HG03139 (cell line): ENCODE measurements at regions not wholly inside any gene's neighbourhood (a gene's known extent, or its start where the extent isn't known, plus 50 kb on each side); places are given as distances from the start of the nearest gene placed in this dataset.
"Not testable (repeated sequence)": the region's sequence is repeated elsewhere in the genome, so short reads cannot be mapped to it uniquely, and the experiment has no call there.

Source experiments
- ATAC-seq: cut with Tn5 transposase; IDR thresholded peaks from one replicate; pipeline ENCODE4 v1.9.1; 2021; ENCODE audit not compliant: unreplicated experiment

DNA sequence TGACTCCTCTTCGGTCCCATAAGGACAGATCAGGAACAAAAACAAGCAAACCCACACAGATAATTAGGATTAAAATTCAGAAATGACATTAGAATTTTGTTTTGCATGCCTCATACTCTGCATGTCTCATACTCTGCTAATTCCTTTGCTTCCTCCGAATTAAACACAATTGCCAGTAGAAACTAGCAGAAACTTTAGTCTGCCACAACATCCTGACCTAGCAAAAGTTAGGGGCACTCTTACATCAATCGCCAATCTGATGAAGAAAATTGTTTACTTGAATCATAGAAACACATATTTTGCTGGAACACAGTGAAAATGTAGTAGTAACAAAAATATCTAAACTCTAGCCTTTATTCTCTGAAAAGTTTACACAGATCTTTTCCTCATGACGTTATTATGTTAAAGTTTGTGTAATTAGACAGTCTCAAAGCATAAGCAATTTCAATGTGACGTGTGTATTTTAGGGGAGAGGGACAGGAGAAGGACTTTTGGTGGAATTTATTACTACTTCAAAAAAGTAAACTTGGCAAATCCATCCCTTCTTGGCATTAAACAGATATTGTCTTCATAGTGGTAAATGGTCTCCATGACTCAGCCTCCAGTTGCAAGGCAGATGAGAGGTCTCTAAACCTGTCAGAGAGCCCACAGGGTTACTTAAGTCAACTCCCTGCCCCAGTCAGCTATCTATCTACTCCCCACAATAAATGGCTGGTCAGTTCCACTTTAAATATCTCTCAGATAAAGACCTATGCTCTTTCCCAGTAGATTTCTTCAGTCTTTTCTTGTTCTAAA is 249.8 kb upstream of the UBASH3B start:
- ATAC-seq, result no peak

DNA sequence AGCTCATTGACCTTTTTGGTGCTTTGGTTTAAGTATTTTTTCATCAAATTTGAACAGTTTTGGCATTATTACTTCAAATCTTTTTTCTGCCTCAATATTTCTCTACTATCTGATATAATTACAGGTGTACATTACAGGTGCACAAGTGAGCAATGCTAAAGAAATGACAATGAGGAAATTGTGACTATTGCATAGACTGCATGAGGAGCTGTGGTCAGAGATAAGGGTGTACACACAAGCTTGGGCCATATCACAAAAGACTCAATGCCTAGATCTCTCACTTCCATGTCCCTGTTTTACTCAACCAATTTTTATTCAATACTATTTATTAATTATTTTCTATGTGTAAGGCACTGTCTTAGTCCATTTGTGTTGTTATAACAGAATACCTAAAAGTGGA is 251.0 kb upstream of the UBASH3B start:
- ATAC-seq, result no peak

DNA sequence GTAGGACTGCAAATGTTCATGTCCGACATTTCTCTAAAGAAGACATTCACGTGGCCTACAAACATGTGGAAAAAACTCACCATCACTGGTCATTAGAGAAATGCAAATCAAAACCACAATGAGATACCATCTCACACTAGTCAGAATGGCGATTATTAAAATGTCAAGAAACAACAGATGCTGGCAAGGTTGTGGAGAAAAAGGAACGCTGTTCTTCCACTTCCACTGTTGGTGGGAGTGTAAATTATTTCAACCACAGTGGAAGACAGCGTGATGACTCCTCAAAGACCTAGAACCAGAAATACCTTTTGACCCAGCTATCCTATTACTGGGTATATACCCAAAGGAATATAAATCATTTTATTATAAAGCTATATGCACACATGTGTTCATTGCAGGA is 253.9 kb upstream of the UBASH3B start:
- ATAC-seq, result not testable (repeated sequence)

DNA sequence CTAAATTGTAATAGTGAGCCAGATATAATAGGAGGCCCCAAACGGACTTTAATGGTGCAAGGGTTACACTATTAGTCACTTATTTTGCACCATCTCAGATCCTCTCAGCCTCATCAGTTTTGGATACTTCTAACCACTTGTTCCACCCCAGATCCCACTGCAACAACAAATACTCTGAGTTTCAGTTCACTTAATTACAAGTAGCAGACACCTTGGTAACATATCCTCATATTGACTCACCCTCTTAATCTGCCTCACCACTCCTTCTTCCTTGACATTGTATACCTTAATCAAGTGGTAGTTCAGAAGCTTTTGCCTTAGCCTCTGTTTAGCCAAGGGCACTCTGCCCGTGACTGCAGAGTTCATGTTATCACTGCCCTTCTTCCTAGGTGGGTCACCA is 256.1 kb upstream of the UBASH3B start:
- ATAC-seq, result peak; percentile 81

DNA sequence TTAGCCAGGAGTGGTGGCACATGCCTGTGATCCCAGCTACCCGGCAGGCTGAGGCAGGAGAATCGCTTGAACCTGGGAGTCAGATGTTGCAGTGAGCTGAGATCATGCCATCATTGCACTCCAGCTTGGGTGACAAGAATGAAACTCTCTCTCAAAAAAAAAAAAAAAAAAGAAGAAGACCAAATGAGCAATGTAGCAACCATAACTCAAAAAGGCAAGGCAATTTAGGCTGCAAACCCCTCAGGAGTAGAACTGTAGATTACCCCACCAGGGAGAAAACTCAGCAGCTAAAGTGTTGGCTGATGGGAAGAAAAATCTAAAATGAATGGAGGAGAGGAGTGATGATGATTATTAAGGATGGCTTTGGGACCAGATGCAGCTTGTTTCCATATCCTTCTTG is 256.7 kb upstream of the UBASH3B start:
- no peak for ATAC-seq

DNA sequence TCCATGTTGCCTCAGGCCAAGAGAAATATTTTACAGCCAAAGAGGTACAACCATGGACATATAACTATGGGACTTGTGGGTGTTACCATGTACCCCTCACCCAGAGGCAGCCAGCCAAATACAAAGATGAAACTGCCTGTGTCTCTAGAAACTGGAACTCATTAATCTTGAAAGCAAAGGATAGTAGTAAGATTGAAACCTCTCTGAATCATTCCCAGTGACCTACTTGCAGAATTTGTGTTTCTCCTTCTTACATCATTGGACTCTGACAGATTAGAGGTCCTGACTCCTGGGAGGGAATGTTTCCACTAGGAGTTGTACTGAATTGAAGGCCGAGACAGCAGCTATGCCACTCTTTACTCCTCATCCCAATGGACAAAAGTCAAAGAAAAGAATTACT is 257.4 kb upstream of the UBASH3B start:
- ATAC-seq, result no peak

DNA sequence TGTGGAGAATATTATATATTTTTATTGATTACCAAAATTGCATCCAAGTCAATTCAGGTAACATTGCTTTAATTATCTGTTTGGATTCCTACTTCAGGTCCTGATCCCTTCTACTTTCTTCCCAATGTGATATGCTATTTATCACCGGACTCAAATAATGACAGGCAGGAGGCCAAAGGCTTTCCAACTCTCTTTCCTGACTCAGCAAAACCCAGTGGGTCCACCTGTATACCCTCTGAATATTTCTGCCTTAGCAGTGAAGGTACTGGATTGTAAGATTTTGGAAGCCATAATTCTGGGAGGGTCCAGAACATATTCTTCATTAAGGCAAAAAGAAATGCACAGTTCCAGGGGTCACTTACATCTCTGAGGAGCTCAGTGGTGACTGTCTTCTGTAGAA is 260.2 kb upstream of the UBASH3B start:
- ATAC-seq, result no peak

DNA sequence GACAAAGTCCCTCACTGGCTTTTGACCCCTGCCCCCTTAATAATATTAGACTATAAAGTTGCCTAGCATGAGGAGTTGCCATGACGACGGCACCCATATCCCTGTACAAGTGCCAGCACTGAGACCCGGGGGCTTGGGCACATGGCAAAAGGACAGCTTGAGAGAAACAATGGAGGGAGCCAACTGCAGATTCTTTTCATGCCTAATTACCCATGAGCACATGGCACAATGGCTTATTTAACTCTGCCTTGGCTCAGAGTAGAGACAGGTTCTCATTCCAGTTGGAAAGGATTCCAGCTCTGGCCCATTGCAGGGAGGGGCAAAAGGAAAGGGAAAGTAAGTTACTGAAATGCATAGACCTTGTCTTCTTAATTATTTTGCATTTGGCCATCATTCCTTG is 261.2 kb upstream of the UBASH3B start:
- ATAC-seq, result no peak

DNA sequence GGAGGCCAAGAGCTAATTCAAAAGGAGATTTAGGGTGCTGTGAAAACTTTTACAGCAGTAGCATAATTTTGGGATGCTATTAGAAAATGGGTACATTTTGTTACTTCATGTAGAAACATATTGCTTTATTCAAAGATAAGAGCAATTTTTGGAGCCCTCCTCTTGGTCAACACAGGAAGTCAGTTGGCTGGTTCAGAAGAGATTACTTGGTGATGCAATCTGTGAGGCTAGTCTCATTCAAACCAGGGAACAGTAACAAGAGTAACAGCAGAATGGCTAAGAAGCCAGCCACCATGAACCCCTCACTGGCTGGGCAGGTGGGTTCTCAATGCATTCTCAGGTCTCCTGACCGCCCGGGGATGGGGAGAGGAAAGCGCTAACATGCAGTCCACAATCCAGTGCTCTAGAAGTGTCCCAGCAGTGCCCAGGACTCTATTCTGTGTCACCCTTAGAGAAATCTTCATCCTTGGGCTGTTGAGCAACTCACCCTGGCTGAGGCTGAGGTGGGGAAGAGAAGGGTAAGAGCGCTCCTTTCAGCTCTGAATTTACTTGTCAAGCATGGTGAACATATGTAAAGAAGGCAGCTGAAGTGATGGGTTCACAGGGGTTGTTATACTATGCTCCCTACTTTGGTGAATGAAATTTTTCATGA is 262.2 kb upstream of the UBASH3B start:
- ATAC-seq, result no peak

DNA sequence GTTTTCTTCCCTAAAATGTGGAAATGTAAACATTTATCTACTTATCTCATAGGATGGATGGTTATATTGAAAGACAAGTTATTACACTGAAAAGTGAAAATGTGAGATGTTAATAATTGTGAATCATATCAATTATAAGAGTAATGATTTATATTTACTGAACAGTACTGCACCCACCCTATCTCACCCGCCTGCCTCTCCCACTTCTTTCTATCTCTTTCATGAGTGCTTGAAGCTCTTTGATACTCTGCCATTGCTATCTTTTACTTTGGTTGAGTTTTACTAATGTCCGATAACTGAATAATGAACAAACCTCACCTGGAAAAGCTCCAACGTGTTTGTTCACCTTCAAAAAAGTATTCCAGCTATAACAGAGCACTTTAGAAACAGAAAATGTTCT is 263.0 kb upstream of the UBASH3B start:
- ATAC-seq, result no peak

DNA sequence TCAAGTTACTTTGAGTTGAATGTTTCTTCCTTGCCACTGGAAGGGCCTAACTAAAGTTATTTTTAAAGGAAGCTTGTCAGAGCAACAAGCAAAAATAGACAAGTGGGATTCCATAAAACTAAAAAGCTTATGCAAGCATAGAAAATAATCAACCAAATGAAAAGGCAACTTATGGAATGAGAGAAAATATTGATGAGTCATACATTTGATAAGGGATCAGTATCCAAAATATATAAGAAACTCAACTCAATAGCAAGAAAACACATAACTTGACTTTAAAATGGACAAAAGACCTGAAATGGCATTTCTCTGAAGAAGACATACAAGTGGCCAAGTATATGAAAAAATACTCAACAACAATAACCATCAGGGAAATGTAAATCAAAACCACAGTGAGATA is 264.5 kb upstream of the UBASH3B start:
- ATAC-seq, result no peak

DNA sequence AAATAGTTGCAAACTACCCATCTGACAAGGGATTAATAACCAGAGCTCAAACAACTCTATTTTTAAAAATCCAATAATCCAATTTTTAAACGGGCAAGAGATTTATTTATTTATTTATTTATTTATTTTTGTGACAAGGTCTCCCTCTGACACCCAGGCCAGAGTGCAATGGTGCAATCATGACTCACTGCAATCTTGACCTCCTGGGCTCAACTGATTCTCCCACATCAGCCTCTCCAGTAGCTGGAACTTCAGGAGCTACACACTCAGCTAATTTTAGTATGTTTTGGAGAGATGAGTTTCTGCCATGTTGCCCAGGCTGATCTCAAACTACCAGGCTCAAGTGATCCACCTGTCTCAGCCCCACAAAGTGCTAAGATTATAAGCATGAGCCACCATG is 267.2 kb upstream of the BLID start:
- ATAC-seq, result no peak

DNA sequence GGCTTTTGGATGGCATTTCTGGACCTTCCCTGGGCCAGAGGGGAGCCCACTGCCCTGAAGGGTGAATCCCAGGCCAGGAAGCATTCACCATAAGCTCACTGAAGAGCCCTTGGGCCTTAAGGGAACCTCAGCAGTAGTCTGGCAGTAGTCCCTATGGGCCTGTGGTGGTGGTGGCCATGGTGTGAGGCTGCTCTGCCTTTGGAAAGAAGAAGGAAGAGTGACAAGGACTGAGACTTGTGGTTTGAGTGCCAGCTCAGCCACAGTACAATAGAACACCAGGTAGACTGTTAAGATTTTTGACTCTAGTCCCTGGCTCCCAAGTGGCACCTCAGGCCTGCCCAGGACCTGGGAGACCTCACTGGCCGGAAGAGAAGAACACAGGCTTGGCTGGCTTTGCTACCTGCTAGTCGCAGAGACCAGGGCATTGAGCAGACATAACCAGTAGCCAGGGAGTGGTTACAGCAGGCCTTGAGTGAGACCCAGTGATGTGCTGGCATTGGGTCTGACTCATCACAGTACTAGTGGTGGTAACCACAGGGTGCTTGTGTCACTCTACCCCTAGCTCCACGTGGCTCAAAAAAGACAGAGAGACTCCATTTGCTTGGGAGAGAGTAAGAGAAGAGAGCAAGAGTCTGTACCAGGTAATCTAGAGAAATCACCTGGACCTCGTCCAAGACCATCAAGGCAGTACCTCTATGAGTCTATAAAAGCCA is 259.8 kb upstream of the BLID start:
- no peak for ATAC-seq

DNA sequence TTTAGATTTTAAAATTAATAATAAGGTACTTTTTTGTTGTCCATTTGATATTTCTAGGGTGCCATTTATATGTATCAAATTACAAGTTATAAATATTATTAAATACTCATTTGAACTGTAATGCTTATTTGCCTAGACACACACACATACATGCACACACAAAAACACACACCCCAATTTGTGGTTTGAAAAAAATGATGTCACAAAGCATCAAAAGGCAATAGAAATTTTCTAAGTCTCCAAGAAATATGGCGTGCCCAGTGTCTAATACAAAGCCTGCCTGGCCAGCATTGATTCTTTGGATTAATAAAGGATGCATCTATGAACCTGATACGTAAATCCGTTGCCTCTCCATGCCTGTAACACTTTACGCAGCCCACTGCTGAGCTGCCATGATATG is 252.8 kb upstream of the BLID start:
- ATAC-seq, result no peak

DNA sequence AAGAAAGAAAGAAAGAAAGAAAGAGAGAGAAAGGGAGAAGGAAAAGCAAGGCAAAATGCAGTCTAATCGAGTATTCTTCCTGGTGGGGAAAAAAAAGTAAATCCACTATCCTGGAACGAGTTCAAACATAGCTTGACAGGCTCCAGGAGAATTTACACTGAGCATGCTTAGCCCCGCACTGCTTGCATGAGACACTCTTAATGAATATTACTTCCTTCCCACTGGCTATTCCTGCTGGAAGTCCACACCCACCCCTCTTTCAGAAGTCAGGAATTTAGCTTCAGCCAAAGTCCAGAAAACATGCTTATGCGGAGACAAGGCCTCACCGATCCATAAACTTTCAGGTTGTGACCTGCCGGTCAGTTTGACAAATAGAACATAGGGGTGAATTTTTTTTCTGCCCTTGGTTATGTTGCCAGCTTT is 251.8 kb upstream of the BLID start:
- ATAC-seq, result no peak

DNA sequence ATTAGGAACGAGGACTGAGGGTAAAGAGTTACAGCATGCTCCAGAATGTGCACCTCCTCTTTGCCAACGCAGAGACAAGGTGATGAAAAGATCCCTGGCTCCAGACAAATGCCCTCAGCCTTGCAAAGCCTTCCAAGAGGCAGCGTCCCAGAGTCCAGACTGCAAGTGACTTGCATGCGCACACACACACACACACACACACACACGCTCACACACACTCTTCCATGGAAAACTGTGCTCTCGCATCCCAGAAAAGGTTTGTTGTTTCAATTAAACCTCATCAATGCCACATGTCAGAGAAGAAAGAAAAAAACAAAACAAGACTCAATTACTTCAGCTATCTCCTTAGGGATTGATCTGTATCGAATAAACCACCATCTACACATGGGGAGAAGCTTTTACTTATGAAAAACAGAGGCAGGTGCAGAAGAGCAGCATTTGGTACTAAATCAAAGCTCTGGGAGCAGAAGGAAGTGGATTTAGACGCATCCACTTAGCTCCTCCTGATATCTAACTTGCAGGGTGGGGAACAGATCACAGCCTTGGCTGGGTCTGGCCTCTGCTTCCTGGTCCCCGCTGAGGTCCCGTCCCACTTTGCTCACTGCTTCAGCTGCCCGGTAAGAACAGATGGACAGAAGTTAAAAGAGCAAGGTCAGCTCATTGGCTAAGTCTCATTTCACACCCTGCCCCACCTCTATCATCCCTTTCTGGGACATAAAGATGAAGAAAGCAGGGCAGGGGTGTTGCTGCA is 249.8 kb upstream of the BLID start:
- ATAC-seq, result no peak

DNA sequence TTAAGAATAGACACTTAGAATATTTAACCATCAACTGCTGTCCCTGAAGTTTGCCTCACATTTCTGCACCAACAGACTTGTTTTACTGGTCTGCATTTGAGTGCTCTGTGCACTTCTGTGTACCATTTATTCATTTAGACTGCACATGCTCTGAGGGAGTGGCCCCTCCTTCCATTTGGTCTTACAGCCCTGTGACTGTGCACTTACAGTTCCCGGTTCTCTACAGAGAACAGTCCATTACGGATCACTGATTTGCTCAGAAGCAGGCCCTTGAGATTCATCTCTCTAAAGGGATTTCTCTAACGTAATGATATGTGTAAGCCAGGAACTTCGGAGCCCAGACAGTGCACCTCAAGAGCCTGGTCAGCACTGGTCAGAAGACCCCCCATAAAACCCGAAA is 247.3 kb upstream of the BLID start:
- no peak for ATAC-seq

DNA sequence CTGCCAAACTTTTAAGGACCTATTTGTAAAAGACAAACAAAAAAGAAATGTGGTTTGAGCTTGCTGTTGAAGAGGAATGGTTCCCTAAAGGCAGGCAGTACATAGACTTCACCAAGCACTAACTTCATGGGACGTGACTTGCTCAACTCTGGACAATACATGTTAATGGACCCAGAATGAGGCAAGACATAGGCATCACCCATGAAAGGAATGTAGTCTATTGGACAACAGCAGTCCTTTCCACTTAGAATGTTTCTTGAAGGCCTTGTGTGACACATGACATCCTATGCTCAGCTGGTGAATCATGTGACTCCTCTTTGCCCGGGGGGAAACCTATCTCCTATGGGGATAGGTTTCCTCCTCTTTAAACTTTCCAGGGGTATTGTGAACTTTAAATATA is 246.4 kb upstream of the BLID start:
- ATAC-seq, result no peak

DNA sequence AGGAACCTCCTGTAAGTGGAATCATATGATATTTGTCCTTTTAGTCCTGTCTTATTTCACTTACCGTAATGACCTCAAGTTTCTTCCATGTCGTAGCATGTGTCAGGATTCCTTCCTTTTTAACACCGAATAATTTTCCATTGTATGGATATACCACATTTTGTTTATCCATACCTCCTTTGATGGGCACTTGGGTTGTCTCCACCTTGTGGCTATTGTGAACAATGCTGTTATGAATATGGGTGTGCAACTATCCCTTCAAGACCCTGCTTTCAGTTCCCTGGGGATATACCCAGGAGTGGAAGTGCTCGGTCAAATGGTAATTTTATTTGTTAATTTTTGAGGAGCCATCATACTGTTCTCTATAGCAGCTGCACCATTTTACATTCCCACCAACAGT is 244.9 kb upstream of the BLID start:
- ATAC-seq, result no peak

DNA sequence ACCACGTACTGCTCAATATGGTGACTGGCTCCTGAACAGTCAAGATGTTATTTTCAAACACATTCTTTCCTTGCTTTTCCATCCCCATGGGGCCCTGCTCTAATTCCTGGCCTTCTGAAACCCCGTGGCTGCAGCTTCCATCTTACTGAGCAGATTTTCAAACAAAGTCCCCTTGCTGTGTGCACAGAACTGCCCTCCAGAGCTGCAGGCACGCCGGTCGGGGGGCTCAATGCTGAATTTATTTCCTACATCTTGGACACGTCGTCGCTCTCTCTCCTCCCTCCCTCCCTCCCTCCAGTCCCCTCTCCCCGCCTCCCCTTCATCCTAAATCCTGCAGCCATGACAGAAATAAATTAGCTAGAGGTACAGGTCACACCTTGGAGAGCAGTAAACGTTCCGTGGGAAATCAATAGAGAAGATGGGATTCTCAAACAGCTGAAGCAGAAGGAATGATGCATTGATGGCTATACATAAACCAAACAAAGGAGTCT is 243.1 kb upstream of the BLID start:
- no peak for ATAC-seq

DNA sequence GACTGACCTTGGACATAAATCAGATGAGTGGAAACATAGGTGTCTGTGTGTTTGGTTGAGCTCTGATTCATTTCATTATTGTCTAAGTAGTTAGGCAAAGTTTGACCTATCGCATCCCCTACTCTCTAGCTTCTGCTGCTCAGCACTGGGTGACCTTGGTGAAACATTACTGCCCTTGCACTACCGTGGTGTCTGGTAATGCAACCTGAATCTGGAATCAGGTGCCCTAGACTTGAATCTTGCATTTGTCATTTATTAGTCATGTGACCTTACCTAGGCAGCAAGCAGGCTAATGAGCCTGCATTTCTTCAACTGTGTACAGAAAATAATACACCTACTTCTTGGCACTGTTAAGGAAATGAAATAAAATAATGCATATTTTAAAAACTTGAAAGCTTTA is 242.3 kb upstream of the BLID start:
- ATAC-seq, result no peak
